ENCODE measurements at regions not wholly inside any gene's neighbourhood (a gene's known extent, or its start where the extent isn't known, plus 50 kb on each side); places are given as distances from the start of the nearest gene placed in this dataset.

DNA sequence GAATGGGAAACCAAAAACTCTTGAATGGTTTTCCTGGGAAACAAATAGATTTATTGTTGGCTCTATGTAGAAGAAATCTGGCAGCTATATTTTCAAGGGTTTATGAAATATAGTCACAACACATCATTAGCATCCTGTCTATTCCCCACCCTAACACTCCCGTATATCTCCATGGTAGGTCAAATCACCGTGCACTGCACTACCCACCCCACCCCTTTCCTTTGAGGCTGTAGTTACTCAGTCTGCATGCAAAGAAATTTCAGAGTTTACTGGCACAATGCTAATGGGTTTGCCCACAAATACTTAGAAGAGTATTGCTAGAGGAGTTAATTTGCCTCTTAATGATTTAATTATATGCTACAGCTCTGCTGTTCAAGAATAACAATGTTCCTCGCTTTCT is 329.1 kb upstream of the TSHZ2 start:
- no peak for DNase-seq (ENCODE audit: low read depth in 2 of 2)

- no peak for DNase-seq (ENCODE audit: low read depth in 2 of 2)
Measured at GRCh38 chr20:52637201-52637600, 335.0 kb upstream of the TSHZ2 start.

DNA sequence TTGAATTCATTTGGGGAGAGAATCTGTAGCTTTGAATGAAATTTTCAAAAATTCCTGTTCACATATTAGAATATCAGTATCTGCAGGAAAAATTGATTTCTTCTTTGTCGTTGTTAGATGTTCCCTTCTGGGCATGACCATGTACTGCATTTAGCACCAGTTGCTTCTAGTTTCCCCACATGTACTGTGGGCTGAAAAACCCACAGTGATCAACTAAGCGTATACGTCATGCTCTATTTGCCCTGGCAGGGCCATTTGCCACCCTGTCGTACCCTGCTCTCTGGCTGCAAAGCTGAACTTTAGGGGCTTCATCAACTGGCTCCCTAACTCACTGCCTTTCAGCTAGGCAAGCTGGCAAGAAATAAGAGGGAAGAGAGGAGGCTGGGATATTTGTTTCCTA is 340.7 kb upstream of the TSHZ2 start:
- DNase-seq (ENCODE audit: low read depth in 2 of 2): no peak

GRCh38 chr20:52630138-52630537 is 342.0 kb upstream of the TSHZ2 start:
- no peak for DNase-seq (ENCODE audit: low read depth in 2 of 2)

GRCh38 chr20:52624281-52624680 is 347.9 kb upstream of the TSHZ2 start:
- no peak for DNase-seq (ENCODE audit: low read depth in 2 of 2)

- DNase-seq (ENCODE audit: low read depth in 2 of 2): no peak
Measured at GRCh38 chr20:52622081-52622480, 350.1 kb upstream of the TSHZ2 start.

DNA sequence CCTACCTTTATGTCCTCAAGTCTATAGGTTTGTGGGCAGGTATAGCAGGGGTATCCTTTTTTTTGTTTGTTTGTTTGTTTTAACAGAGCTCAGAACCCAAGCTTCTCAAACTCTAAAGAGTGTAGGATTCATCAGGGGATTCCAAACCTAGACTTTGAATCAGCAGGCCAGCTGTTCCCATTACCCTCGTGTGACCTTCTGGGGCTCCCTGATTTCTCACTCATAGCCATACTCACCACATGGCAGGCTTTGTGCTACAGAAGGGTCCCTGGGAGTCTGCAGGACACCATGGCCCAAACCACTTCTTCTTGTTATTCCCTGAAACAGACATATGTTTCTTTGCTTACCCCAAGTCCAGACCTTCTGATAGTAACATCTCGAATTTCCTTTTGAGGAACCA is 350.8 kb upstream of the TSHZ2 start:
- no peak for DNase-seq (ENCODE audit: low read depth in 2 of 2)

DNA sequence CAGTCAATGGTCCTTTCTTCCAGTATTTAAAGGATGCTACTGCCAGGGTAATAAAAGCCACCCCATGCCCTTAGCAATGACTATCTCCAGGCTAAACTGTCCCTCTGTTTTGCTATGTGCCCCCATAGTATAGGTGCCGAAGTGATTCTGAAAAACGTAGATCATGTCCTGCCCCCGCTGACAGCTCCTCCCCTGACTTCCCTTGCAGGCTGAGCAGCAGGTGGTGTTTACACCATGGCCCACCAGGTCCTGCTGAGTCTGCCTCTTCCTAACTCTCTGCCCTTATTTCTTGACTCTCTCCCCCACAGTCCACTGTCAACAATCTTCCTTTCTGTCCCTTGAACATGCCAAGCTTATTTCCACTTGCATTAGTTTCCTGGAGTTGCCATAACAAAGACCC is 352.5 kb upstream of the TSHZ2 start:
- DNase-seq (ENCODE audit: low read depth in 2 of 2): no peak

GRCh38 chr20:52619101-52619500 is 353.1 kb upstream of the TSHZ2 start:
- no peak for DNase-seq (ENCODE audit: low read depth in 2 of 2)

- DNase-seq (ENCODE audit: low read depth in 2 of 2): no peak
Measured at GRCh38 chr20:52616629-52617028, 355.5 kb upstream of the TSHZ2 start.

DNA sequence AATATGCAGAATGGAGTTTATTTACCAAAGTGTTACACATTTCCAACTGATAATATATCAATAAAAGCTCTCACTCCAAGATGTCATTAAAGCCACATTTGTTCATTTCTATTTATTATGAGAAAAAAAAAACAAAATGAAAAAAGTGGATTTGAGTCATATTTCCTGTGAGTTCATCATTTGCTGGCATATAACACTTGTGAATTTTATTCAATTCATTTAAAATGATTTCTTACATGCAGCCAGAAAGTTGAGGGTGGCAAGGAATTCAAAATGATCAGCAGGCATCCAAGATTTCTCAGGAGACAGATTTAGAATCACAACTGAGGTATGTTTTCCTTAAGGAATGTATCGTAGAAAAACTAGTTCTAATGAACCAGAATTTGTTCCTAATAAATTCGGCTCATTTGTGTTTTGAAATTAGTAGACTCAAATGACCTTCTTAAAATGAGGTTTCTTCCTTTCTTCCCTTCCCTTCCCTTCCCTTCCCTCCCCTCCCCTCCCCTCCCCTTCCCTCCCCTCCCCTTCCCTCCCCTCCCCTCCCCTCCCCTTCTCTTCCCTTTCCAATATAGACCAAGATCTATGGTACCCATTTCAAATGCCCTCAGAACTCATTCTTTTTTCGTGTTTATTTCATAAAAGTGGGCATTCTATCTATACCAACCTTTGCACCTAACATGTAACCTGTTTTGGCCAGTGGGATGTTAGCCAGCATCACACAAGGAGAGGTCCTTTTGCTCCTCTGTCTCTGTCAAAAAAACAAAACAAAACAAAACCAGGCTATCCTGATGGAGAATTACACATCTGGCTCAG is 357.9 kb upstream of the TSHZ2 start:
- no peak for DNase-seq (ENCODE audit: low read depth in 2 of 2)

- DNase-seq (ENCODE audit: low read depth in 2 of 2): no peak
Measured at GRCh38 chr20:52612046-52612632, 360.0 kb upstream of the TSHZ2 start.

DNA sequence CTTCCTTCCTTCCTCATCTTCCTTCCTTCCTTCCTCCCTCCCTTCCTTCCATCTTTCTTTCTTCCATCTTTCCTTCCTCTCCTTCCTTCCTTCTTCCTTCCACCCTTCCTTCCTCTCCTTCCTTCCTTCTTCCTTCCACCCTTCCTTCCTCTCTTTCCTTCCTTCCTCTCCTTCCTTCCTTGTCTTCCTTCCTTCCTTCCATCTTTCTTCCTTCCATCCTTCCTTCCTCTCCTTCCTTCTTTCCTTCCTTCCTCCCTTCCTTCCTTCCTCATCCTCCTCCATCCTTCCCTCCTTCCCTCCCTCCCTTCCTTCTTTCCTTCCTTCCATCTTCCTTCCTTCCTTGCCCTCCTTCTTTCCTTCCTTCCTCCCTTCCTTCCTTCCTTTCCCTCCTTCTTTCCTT is 361.4 kb upstream of the TSHZ2 start:
- no peak for DNase-seq (ENCODE audit: low read depth in 2 of 2)

GRCh38 chr20:52601295-52601971 is 370.7 kb upstream of the TSHZ2 start:
- DNase-seq (ENCODE audit: low read depth in 2 of 2): no peak

DNA sequence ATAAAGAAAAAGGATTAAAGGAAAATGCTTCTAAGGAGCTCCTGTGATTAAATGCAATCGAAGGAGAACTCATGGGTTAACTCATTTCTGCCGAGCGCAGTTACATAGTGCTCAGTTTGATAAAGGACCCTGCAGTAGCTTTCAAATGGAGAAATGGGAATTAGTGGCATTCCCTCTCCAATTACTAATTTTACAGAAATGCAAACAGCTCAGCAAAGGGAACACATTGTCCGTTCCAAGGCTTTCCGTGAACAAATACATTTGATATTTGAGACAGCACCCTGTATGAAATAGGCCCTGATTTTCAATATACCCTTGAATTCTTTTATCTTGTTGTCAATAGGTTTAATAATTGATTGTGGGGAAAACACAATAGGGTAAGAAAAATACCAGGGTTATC is 375.9 kb upstream of the TSHZ2 start:
- no peak for DNase-seq (ENCODE audit: low read depth in 2 of 2)

GRCh38 chr20:52595518-52595917 is 376.6 kb upstream of the TSHZ2 start:
- no peak for DNase-seq (ENCODE audit: low read depth in 2 of 2)

- DNase-seq (ENCODE audit: low read depth in 2 of 2): no peak
Measured at GRCh38 chr20:52593654-52594053, 378.5 kb upstream of the TSHZ2 start.

DNA sequence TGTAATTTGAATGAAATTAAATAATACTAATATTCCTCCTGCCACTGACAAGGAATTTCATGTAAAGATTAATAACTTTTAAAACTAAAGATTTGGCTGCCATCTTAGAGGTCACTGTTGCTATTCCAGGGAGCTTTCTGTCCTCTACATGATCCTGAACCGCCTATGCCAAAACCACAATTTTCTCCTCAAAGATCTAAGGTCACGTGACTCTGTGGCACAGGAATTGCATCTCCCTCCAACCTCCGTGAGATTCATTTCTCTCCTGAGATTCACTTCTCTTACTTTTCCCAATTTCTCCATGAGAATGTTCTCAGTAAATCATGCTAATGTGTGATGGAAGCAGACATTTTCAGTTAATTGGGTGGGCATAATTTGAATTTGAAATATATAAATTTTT is 379.6 kb upstream of the TSHZ2 start:
- DNase-seq (ENCODE audit: low read depth in 2 of 2): no peak

GRCh38 chr20:52590100-52590499 is 382.1 kb upstream of the TSHZ2 start:
- DNase-seq (ENCODE audit: low read depth in 2 of 2): no peak

- DNase-seq (ENCODE audit: low read depth in 2 of 2): no peak
Measured at GRCh38 chr20:52589251-52589812, 382.8 kb upstream of the TSHZ2 start.

DNA sequence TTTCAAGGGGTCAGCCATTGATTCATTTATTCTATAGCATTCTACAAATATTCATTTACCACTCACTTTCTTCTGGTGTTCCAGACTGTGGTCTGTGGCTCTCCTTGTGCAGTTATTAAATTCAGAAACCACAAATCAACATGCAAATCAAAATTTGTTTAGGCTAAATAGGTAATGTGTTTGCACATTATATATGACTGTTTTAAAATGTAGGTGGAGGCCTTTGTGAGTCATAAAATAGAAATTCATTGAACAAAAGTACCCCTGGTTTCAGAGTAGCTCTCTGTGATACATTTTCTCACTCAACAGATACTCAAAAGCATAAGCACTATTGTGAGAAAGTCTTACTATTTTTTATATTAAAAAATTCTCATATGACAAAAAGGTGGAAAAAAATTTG is 385.5 kb upstream of the TSHZ2 start:
- DNase-seq (ENCODE audit: low read depth in 2 of 2): no peak

DNA sequence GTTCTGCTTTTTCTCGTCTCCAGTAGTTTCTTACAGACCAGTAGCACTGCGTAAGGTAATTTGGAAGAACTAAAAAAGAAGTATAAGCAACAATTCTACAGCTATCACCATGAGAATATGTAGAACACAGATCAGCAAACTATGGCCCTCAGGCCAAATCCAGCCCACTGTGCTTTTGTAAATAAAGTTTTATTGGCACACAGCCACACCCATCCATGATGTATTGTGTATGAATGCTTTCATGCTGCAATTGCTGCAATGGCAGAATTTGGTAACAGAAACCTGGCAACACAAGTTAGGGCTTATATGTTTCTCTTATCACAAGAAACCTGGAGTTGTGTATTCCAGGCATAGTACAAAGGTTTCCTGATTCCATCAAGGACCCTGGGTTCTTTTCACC is 386.8 kb upstream of the TSHZ2 start:
- no peak for DNase-seq (ENCODE audit: low read depth in 2 of 2)

DNA sequence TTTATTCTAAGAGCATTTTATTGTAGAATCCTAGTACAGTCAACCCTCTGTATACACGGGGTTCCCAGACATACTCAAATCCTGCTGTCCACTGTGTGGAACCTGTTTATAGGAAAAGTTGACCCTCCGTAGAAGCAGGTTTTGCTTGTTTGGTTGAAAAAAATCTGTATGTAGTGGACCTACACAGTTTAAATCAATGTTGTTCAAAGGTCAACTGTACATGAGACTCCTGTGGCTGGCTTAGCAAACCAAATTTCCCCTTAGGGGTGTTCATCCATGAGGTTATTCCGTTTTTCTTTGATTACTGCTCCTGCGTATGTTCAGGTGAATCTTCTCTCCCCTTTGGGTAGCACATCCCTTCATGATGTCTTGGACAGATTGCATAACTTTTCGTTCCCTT is 387.0 kb upstream of the ZFP64 start:
- no peak for DNase-seq (ENCODE audit: low read depth in 2 of 2)

Measured in activated CD8-positive, alpha-beta memory T cell treated with anti-CD3 and anti-CD28 coated beads for 4 hours (primary cell).